LNCAP (cell line): ENCODE measurements at regions not wholly inside any gene's neighbourhood (a gene's known extent, or its start where the extent isn't known, plus 50 kb on each side); places are given as distances from the start of the nearest gene placed in this dataset.

Experiments
- TF ChIP-seq, protein P1 (sequence below): fragments of 450-650 bp; IDR thresholded peaks from 2 replicates; pipeline ENCODE4 v1.5.1; 2017; ENCODE audit warnings: mild to moderate bottlenecking

DNA sequence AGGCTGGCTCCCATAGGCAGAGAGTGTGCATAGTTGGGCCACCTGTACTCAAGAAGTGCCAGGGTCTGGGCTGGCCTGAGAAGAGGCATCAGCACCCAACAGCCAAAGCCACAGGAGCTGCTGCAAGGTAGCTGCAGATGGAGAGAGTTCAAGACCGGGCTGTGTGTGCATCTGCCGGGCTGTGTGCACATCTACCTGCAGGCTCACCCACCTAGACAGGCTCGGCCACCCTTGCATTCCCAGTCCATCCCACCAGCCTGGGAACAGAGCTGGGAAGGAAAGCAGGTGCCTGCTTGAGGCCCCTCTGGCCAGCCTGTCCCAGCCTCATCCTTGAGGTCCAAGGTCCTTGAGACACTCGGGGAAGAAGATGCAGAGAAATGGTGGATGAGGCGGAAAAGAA, 194.4 kb upstream of the AJAP1 start:
- TF ChIP-seq, protein P1, sequence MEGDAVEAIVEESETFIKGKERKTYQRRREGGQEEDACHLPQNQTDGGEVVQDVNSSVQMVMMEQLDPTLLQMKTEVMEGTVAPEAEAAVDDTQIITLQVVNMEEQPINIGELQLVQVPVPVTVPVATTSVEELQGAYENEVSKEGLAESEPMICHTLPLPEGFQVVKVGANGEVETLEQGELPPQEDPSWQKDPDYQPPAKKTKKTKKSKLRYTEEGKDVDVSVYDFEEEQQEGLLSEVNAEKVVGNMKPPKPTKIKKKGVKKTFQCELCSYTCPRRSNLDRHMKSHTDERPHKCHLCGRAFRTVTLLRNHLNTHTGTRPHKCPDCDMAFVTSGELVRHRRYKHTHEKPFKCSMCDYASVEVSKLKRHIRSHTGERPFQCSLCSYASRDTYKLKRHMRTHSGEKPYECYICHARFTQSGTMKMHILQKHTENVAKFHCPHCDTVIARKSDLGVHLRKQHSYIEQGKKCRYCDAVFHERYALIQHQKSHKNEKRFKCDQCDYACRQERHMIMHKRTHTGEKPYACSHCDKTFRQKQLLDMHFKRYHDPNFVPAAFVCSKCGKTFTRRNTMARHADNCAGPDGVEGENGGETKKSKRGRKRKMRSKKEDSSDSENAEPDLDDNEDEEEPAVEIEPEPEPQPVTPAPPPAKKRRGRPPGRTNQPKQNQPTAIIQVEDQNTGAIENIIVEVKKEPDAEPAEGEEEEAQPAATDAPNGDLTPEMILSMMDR: no peak

DNA sequence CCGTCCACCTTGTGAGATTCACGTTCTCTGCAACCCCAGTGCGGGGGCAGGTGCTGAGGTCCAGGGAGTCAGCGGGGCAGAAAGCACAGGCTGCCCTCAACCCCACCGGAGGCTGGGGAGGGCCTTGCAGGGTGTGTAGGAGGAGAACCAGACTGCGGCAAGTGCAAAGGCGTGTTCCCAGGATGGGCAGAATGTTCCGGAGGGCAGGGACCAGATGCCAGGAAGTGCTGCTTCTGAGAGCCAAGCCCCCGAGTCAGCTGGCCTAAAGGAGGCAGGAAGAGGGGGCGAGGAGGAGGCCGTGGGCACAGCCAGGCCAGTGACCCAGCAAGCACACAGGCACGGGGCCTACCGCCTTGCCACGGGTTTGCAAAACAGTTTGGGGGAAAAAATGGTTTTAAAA, 193.8 kb upstream of the AJAP1 start:
- TF ChIP-seq, protein P1: no peak

DNA sequence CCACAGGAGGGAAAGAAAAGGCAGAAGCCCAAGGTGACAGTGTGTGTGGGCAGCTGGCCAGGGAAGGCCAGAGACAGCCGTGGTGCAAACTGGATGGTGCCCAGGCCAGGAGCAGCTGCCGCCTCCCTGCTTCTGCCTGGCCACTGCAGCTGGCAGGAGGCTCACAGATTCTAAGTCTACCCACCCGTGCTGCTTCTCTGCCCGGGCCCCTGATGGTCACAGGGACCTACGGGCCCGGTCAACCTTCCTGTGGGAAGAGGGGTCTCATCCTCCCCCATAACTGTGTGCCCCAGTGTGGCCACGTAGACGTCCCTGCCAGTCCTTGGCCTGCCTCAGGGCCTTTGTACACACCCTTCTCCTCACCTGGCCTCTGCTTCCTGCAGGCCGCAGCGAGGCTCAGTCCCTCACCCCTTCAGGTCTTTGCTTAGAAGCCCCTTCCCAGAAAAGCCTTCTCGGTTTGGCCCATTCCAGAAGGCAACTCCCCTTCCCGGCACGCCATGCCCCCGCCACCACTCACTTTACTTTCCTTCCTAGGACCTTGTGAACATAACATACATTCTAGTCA, 192.6 kb upstream of the AJAP1 start:
- TF ChIP-seq, protein P1: no peak

DNA sequence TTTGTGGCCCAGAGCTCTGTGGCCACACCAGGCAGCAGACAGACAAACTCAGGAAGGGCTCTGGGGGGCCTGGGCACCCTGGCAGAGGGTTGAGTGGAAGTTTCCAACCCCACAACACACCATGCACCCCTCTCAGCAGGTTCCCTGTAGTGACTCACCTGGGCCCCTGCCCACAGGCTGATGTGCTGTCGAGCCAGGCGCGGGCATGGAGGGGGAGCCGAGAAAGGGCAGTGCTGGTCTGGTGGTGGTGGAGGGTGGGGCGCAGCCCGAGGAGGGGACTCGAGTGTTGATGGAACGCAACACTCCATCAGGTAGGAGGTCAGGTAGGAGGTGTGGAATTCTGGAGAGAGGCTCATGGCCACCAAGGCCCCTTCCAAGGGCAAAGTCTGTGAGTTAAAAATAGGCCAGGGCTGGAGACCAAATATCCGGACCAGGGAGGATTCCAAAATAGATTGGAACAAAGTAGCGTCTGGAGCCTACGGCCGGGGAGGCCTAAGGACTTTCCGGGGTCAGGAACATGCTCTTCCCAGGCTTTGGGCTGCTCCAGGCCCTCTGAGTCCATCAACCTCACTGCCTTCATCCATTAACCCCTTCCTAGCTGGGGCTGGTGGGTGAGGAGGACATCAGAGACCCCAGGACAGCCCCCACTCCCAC, 191.5 kb upstream of the AJAP1 start:
- TF ChIP-seq, protein P1: no peak

DNA sequence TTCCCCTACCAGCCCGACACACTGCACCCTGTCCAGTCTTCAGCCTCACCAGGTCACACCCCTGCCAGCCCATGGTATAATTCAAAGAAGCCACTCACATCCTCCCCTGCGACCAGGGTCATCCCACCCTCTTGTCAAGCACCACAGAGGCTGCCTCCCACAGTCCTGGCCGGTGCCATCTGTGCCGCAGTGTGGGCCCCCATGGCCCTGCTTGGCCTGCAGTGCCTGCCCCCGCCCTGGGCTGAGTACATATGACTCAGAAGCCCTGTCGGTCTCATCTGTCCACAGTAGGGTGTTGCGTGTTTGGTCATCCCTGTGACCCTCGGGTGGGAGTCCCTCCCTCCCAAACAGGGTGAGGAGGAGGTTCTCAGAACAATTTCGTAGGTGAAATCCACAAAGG, 190.8 kb upstream of the AJAP1 start:
- TF ChIP-seq, protein P1: no peak

DNA sequence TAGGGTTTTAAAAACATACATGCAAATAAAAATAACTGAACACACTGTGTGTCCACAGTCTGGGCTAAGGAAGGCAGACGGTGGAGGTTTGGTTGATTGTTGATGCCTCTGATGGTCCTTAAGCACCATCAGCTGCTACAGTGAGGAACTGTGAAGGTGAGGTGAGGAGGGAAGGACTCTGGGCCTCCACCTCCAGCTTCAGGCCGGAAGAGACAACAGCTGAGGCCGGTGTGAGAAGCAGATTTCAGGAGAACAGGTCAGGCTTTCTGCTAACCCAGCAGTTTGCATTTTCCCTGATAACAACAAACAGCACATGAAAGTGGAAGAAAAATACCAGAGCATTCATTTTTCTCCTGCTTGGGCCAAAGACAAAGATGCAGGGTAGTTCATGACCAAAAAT, 189.9 kb upstream of the AJAP1 start:
- TF ChIP-seq, protein P1: no peak

DNA sequence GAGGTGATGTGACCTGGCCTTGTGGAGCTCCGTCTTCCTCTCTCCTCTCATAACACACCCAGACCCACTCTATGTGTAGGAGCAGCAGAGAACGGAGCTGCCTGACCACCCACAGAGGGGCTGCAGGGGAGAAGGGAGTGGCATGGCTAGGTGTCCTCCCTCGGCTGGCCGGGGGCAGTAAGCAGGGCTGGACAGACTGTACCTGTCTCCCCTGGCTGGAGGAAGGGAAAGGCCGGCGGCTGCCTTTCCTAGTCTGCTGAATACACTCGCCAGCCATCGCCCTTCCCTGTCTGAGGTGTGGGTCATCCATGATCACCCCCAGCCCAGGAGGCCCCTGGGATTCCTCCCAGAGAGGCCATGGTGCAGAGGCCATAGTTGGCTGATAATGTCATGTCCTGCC, 187.2 kb upstream of the AJAP1 start:
- TF ChIP-seq, protein P1: no peak

DNA sequence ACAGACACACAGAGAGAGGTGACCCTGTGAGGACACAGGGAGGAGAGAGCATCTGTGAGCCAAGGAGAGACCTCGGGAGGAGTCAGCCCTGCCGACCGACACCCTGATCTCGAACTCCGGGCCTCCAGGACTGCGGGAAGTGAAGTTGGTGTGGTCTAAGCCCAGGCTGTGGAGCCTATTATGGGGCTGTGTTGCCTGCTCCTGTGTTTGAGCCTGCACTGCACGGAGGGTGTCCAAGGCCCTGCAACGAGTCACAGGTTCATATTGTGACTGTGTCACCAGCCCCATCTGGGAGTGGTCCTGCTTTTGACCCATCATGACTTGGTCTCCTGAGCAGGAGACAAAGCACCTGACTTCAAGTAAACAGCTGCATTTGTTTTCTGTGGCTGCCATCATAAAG, 186.0 kb upstream of the AJAP1 start:
- TF ChIP-seq, protein P1: no peak
